ENCODE measurements at regions not wholly inside any gene's neighbourhood (a gene's known extent, or its start where the extent isn't known, plus 50 kb on each side); places are given as distances from the start of the nearest gene placed in this dataset.

GRCh38 chr2:19235308-19235707, 123.1 kb downstream of the OSR1 start:
- DNase-seq (ENCODE audit: low read depth, low spot score) = no peak

GRCh38 chr2:19232312-19232711, 126.1 kb downstream of the OSR1 start:
- DNase-seq (ENCODE audit: low read depth, low spot score) = no peak

DNA sequence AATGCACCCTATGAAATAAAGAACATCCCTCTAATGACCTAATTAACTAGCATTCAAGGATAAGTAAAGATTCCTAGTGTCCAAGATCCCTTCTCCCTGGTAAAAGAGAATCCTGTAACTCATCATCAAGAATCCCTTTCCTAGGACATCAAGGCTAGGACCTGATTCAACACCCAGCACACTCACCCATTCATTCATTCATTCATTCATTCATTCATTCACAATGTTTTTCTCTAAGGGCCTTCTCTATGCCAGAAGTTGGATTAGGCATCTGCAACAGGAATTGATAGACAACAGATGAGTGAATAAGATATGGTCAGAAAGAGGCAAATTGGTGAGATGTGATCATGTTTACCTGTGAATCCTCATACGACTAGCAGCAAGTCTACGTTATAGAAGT, 126.8 kb downstream of the OSR1 start:
- no peak for DNase-seq (ENCODE audit: low read depth, low spot score)

DNA sequence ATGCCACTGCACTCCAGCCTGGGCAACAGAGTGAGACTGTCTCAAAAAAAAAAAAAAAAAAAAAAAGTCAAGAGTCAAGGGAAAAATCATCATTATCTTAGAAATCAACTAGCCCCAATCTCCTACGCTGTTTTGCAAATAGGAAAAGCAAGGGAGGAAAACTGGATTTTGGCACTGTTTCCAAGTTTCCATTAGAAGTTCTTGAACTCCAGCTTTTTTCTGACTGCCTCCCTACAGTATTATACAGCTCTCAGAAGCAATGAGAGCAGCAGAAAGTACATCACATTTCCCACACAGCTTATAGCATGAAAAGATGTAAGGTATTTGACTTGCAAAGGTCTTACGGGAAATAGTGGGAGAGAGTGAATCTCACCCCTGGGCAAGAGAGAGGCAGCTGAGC, 127.8 kb downstream of the OSR1 start:
- DNase-seq (ENCODE audit: low read depth, low spot score) = no peak

- no peak for DNase-seq (ENCODE audit: low read depth, low spot score)
Observed at GRCh38 chr2:19228715-19229114, 129.7 kb downstream of the OSR1 start.

- DNase-seq (ENCODE audit: low read depth, low spot score) = no peak
Observed at GRCh38 chr2:19228181-19228593, 130.2 kb downstream of the OSR1 start.

DNA sequence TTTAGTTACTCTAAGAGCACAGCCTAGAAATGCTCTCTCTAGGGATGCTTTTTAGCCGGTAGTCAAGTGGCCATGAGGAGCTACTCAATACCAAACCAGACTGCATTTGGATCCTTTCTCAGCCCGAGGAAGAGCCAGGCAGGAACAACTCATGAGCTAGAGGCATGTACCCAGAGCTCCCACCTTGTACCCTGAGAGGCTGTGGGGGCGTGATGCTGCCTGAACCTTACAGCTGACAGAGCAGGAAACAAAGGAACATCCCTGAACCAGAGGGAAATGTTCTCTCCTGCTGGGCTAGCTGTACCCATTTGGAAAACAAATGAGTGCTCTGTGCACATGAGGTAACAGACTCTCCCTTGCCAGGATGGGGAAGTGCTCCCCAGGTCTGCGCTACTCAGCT, 131.6 kb downstream of the OSR1 start:
- no peak for DNase-seq (ENCODE audit: low read depth, low spot score)

DNA sequence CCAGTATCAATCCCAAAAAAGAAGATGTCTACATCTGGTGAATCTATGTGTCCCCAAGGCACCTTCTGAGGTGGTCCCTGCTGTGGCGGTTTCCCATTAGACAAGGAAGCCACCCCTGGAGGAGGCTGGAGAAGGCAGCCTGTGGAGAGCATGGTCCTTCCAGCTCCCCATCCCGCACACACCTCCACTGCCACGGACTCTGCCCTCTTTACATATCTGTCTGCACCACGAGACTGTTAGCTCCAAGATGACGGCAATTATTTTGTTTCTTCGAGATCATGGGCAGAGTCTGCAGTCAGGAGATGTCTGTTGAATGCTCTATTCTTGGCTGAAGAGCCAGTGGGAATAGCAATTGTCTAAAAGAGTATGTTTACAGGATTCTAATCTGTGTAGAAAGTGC, 132.0 kb downstream of the OSR1 start:
- DNase-seq (ENCODE audit: low read depth, low spot score) = no peak

DNA sequence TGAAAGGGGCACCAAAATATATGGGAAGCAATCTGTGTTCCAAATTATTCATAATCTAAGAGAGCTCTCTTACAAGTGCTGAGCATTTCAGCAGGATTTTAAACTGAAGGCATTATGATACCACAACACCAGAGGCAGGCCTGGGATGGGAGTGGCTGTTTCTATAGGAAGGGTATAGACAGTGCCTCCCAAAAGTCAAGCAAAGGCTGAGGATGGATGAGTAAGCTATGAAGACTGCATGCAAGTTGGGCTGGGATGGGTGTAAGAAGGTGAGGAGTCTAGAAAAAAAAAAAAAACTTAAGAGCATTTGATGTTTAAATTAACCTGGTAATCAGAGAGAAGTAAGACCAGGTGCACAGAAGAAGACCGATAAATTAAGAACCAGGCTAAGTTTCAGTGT, 132.5 kb downstream of the OSR1 start:
- no peak for DNase-seq (ENCODE audit: low read depth, low spot score)

DNA sequence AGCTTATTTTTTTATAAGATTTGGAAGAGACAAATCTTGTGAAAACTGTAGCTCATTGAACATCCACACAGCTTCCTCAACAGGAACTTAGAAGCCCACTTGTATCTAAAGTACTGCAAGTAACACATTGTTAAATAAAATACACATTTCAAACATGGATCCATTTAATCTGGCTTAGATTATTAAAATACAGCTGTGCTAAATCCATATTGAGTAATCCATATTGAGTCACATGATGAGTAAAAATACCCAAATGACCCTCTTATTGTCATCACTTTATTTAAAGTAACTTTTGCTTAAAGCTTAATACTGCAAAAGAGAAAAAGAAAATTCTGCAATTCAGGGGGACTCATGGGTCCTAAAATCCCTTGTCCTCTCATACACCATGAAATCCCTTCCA, 133.3 kb downstream of the OSR1 start:
- DNase-seq (ENCODE audit: low read depth, low spot score) = no peak

DNA sequence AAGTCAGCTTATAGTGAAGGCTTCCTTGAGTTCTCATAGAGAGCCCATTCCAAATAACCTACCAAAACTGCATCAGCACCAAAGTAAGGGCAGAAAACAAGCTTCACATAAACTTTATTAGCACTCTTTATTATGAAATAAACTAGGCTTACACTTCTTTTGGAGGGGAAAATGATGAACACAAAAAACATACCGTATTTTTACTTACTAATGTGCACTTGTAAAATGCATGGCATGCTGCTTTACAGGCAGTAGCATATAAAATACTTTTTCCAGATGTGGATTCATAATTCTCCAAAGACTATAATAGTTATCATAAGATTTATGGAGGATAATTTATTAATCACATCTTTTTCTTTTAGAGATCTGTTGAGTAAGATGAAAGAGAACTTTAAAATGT, 133.9 kb downstream of the OSR1 start:
- DNase-seq (ENCODE audit: low read depth, low spot score) = no peak

DNA sequence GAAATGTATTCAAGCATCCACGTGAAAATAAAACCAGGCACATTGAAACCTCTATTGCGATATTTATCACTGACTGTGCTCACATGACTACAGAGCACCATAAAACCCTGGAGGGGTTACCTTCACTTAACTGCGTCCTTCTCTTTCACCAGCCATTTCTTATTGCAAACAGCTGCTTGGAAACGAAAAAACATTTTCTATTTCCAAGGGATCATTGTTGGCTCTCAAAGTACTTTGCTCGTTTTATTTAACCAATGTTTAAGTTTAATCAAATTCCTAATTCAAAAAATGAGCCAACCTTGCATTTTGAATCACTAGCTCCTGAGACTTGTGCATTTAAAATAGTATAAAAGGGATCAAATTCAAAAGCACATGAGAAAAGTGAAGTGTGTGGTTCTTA, 134.4 kb downstream of the OSR1 start:
- DNase-seq (ENCODE audit: low read depth, low spot score) = no peak

DNA sequence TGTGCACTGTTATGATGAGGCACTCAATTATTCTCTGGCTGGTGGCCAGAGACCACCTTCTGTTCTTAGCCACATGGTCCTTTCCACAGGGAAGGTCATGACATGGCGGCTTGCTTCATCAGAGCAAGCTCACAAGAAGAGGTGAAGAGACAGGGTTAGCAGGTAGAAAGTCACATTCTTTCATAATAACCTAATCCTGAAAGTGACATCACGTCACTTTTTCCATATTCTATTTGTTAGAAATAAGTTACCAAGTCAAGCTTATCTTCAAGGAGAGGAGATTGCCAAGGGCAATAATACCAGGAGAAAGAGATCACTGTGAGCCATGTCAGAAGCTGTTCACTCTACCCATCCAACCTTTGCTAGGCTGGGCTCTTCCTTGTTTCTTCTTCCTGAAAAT, 139.4 kb downstream of the OSR1 start:
- DNase-seq (ENCODE audit: low read depth, low spot score) = no peak

DNA sequence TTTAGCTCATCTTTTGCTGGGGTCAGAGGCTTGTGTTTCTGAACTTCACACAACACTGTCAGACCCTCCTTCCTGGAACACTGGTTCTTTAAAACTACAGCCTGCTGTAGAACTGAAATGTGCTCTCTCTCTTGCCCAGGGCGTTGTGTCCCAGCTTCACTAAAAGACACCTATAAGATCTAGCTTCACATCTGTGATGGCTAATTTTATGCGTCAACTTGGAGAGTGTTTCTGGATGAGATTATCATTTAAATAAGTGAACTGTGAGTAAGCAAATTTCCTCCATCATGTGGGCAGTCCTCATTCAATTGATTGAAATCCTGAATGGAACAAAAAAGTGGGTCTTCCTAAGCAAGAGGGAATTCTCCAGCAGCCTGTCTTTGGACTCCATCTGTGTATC, 140.3 kb downstream of the OSR1 start:
- DNase-seq (ENCODE audit: low read depth, low spot score) = no peak

- DNase-seq (ENCODE audit: low read depth, low spot score) = no peak
Observed at GRCh38 chr2:19216676-19217602, 141.5 kb downstream of the OSR1 start.

GRCh38 chr2:19216238-19216637, 142.2 kb downstream of the OSR1 start:
- no peak for DNase-seq (ENCODE audit: low read depth, low spot score)

DNA sequence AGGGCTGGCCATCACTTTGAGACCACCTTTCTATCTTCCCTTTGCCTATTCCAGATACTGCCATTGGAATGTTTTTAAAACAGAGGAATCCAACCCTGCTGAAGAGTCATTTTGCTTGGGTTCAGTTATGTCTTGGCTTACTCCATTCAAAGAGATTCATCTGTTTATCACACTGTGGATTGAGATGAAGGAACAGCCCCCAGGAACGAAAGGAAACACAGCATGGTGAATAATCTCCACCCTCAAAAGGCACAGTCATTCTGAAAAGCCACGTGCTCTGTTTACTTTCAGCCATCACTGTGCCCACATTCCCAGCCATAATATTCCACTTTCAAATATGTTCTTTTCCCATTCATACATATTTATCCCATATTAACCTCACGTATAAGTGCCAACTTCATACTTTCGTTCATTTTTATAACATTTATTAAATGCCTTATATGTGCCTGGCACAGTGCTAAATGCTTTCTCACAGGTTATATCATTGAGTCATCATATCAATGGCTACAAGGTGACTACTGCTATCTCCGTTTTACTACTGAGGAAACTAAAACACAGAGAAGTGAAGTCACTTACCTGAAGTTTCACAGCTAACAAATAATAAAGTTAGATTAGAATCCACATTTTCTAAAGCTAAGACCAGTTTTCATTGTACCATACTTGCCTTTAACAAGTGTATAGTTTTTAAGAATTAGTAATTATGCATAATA, 143.6 kb downstream of the OSR1 start:
- DNase-seq (ENCODE audit: low read depth, low spot score) = no peak

DNA sequence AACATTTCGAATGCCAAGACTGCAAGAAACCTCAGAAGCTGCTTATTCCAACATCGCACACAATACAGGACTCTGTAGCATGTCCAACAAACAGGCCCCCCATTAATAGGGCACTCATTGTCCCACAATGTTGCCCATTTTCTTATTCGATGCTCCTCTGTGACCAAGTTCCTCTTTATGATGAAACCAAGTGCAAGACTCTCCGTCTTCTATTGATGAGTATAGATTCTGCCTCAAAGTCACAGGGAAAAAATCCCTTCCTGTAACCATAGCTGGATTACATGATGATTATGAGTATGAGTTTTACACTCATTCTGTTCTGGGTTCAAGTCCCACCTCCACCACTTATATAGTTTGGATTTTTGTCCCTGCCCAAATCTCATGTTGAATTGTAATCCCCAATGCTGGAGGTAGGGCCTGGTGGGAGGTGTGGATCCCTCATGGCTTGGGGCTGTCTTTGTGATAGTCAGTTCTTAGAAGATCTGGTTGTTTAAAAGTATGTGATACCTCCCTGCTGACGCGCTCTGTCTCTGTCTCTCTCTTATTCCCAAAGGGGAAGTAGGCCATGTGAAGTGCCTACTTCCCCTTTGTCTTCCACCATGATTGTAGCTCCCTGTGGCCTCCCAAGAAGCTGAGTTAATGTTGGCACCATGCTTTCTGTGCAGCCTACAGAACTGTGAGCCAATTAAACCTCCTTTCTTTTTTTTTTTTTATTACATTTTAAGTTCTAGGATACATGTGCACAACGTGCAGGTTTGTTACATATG, 148.7 kb downstream of the OSR1 start:
- DNase-seq (ENCODE audit: low read depth, low spot score) = no peak

DNA sequence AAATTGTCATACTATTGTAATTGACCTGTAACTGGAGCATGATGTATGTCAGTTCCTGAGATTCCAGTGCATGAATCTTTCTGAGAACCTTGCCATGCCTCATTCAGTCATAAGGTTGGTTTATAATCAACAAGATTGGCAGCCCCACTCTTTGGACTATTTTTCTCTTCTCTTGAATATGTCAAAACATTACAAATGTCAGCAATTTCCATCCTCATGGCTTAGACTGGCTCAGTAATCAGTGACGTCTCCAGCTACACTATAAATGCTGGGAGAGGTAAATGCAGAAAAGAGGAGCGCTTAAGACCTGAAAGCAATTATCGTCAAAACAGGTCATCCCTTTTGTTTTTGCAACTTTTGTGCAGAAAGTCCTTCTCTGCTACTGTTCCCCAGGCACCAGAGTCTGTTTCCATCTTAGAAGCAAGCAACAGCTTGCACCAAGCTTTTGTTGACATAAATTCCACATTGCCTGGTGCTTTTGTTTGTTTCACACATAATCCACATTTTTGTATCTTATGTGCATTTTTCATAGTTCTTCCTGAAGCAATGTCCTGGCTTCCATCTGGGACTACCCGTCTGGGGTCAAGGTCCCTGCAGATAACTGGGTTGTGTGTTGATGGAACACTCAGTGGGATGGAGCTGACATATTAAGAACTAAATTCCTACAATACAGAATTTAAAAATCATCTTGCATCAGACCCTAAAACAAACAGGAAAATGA, 149.8 kb downstream of the OSR1 start:
- DNase-seq (ENCODE audit: low read depth, low spot score) = no peak

GRCh38 chr2:19207452-19207851, 151.0 kb downstream of the OSR1 start:
- no peak for DNase-seq (ENCODE audit: low read depth, low spot score)

DNA sequence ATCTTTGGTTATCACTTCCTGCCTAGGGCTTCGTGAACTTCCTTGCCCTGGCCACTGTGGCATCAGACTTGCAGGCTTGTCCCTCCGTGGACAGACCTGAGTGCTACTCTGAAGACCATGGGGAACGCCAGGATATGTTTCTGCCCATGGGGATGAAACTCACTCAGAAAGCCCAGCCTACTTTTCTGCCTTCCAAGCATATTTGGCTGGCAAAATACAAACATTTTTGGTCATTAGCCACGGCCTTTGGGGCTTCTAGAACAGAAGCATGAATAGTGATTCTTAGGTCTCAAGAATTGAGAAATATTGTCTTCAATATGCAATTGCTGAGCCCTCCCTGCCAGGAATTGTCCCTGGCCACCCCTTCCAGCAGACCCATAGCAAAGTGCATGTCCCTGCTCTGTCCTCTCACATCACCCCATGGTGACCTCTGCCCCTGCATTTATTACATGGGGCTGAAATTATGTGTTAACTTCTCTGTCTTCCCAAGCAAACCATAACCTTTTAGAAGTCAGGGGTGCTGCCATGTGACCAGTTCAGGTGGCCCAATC, 152.4 kb downstream of the OSR1 start:
- DNase-seq (ENCODE audit: low read depth, low spot score) = no peak

All from smooth muscle cell of the brain vasculature (primary cell).